Trophoblast cell (in vitro differentiated cells and primary cell): ENCODE measurements at regions not wholly inside any gene's neighbourhood (a gene's known extent, or its start where the extent isn't known, plus 50 kb on each side); places are given as distances from the start of the nearest gene placed in this dataset.

Experiments
- DNase-seq, 2 donors: peaks; one replicate each; pipeline ENCODE4 v3.0.0-alpha.2; 2016
- H2AFZ ChIP-seq: 2 replicates; pipeline ENCODE4 v1.6.1; 2013; ENCODE audit warnings: low read length, moderate library complexity, mild to moderate bottlenecking; ENCODE audit not compliant: insufficient read depth, poor library complexity
- H2AK5ac ChIP-seq: 2 replicates; pipeline ENCODE4 v1.6.1; 2013; ENCODE audit warnings: mild to moderate bottlenecking, low read length
- H2BK120ac ChIP-seq: 2 replicates; pipeline ENCODE4 v1.6.1; 2013; ENCODE audit warnings: low read length, mild to moderate bottlenecking, moderate library complexity; ENCODE audit not compliant: insufficient read depth, poor library complexity
- H2BK12ac ChIP-seq: 2 replicates; pipeline ENCODE4 v1.6.1; 2013; ENCODE audit warnings: mild to moderate bottlenecking, low read length, moderate library complexity
- H2BK5ac ChIP-seq: 2 replicates; pipeline ENCODE4 v1.6.1; 2013; ENCODE audit warnings: low read length, low read depth, moderate library complexity, mild to moderate bottlenecking; ENCODE audit not compliant: poor library complexity
- H3K14ac ChIP-seq: 2 replicates; pipeline ENCODE4 v1.6.1; 2013; ENCODE audit warnings: mild to moderate bottlenecking, low read length
- H3K18ac ChIP-seq: 2 replicates; pipeline ENCODE4 v1.6.1; 2013; ENCODE audit warnings: mild to moderate bottlenecking, low read length
- H3K23ac ChIP-seq: 2 replicates; pipeline ENCODE4 v1.6.1; 2013; ENCODE audit warnings: low read length
- H3K27ac ChIP-seq: 2 replicates; pipeline ENCODE4 v1.5.1; 2013; ENCODE audit warnings: low read depth, mild to moderate bottlenecking, inconsistent platforms, low read length, moderate library complexity
- H3K27me3 ChIP-seq: 2 replicates; pipeline ENCODE4 v1.6.1; 2013; ENCODE audit warnings: inconsistent platforms, mild to moderate bottlenecking, low read length, moderate library complexity; ENCODE audit not compliant: insufficient read depth
- H3K36me3 ChIP-seq, 2 experiments: 1 replicate in 1 of 2; 2 replicates in 1 of 2; pipeline ENCODE4 v1.6.1; 2013; ENCODE audit warnings: low read length in 2 of 2, mild to moderate bottlenecking in 2 of 2, moderate library complexity in 1 of 2; ENCODE audit not compliant: insufficient read depth in 2 of 2, control insufficient read depth in 1 of 2
- H3K4ac ChIP-seq: 2 replicates; pipeline ENCODE4 v1.6.1; 2013; ENCODE audit warnings: low read depth, mild to moderate bottlenecking, low read length, moderate library complexity
- H3K4me1 ChIP-seq, 2 experiments: 1 replicate in 1 of 2; 2 replicates in 1 of 2; pipeline ENCODE4 v1.6.1; 2013; ENCODE audit warnings: low read length in 2 of 2, mild to moderate bottlenecking in 2 of 2, moderate library complexity in 1 of 2; ENCODE audit not compliant: insufficient read depth in 2 of 2, control insufficient read depth in 1 of 2
- H3K4me2 ChIP-seq: 2 replicates; pipeline ENCODE4 v1.6.1; 2013; ENCODE audit warnings: inconsistent platforms, mild to moderate bottlenecking, low read length, moderate library complexity
- H3K4me3 ChIP-seq: 2 replicates; pipeline ENCODE4 v1.5.1; 2013; ENCODE audit warnings: mild to moderate bottlenecking, low read depth, low read length, inconsistent platforms
- H3K79me1 ChIP-seq: one replicate; pipeline ENCODE4 v1.6.1; 2013; ENCODE audit warnings: low read length
- H3K79me2 ChIP-seq: 2 replicates; pipeline ENCODE4 v1.6.1; 2013; ENCODE audit warnings: low read length, mild to moderate bottlenecking; ENCODE audit not compliant: control insufficient read depth, insufficient read depth, poor library complexity
- H3K9ac ChIP-seq: 2 replicates; pipeline ENCODE4 v1.6.1; 2013; ENCODE audit warnings: mild to moderate bottlenecking, low read length
- H3K9me3 ChIP-seq: 2 replicates; pipeline ENCODE4 v1.6.1; 2013; ENCODE audit warnings: low read depth, mild to moderate bottlenecking, control low read depth, inconsistent platforms, low read length; ENCODE audit not compliant: insufficient read depth
- H4K12ac ChIP-seq: 2 replicates; pipeline ENCODE4 v1.6.1; 2013; ENCODE audit warnings: low read depth, mild to moderate bottlenecking, low read length, moderate library complexity
- H4K8ac ChIP-seq: 2 replicates; pipeline ENCODE4 v1.6.1; 2013; ENCODE audit warnings: low read depth, mild to moderate bottlenecking, low read length, moderate library complexity
- H4K91ac ChIP-seq: one replicate; pipeline ENCODE4 v1.6.1; 2013; ENCODE audit warnings: low read depth, mild to moderate bottlenecking, low read length, moderate library complexity
- WGBS: extraction: QIAGEN DNeasy Blood & Tissue Kit; methylation state at CpG from one replicate; pipeline ENCODE4 v1.1.7; 2013; ENCODE audit warnings: missing lambda C conversion rate; ENCODE audit not compliant: insufficient read length, insufficient coverage; ENCODE audit errors: extremely low coverage; 5-methylcytosine and 5-hydroxymethylcytosine counted together

DNA sequence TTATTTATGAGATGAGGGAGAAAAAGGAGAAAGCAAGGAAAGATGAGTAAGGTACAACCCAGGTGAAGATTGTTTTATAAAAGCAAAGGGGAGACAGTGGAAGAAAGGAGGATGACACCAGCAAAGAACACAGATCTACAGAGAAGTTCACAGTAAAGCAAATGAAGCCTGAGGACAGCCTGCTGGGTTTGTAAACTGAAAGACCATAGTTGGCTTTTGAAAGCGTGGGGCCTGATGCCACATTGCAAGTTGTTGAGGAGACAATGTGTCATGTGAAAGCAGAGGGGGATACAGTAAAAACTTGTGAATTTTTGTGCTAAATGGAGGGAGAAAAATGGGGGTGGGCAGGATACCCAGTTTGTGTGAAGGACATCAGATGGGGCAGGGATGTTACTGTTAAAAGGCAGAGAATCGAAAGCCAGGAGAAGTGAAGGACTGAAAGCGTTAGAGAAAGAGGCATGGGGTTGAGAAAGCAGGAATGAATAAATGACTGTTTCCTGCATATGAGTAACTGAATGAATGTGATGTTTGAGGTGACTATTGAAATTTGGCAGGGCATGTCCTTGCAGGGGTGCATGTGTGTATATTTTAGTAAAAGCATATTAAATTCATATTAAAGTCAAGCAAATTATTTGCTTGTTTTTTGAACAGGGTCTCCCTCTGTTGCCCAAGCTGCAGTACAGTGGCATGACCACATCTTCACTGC, 69.6 kb downstream of the SPRY1 start:
- Histone ChIP-seq H4K91ac (no peak overlapping the region), H3K4me3 (no peak overlapping the region), H2AK5ac (no peak overlapping the region), H3K27ac (no peak overlapping the region), H3K23ac (no peak overlapping the region), H3K9ac (no peak overlapping the region), H3K27me3 (no peaks in the 10 kb centered on the region), H3K4me1 (peaks cover 0 to 2% of the 10 kb centered on the region in 2 experiments), H3K9me3 (no peaks in the 10 kb centered on the region), H3K18ac (no peak overlapping the region), H4K8ac (no peak overlapping the region), H3K14ac (no peak overlapping the region), H2BK5ac (no peak overlapping the region), H2AFZ (no peak overlapping the region), H2BK12ac (no peak overlapping the region), H3K79me1 (no peaks in the 10 kb centered on the region), H3K4me2 (no peak overlapping the region), H3K79me2 (no peaks in the 10 kb centered on the region), H3K4ac (no peak overlapping the region), H2BK120ac (no peak overlapping the region), H4K12ac (no peak overlapping the region), H3K36me3 (no peaks in the 10 kb centered on the region)
- no CpG with 5 or more reads among the region's 3 CpGs for WGBS
- no peak for DNase-seq

DNA sequence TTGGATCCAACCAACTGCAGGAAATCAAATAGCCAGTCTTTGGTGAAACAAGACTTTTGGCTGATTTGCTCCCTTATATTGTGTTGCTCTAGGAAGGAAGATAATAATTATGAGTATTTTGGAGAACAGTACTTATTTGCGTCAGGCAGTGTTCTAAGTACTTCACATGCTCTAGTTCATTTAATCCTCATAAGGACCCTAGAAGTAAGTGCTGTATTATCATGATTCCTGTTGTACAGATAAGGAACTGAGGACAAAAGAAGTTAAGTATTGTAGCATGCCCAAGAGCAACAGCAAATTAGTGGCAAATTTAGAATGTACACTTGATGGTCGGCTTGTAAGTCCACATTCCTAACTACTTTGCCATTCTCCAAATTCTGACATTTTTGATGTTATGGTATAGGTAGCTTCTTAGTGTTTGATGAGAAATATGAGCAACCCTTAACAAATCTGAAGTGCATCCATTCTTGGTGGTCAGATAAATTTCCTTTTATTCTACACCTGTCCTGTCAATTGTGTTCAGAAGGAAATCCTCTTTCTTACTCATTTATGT, 72.0 kb downstream of the SPRY1 start:
- Histone ChIP-seq H3K4me1 (peaks cover 0 to 2% of the 10 kb centered on the region in 2 experiments), H4K12ac (no peak overlapping the region), H3K27ac (no peak overlapping the region), H3K14ac (no peak overlapping the region), H4K91ac (no peak overlapping the region), H3K23ac (no peak overlapping the region), H2BK12ac (no peak overlapping the region), H2AFZ (no peak overlapping the region), H3K4me2 (no peak overlapping the region), H2AK5ac (no peak overlapping the region), H2BK120ac (no peak overlapping the region), H3K79me2 (no peaks in the 10 kb centered on the region), H3K9ac (no peak overlapping the region), H3K27me3 (no peaks in the 10 kb centered on the region), H3K4ac (no peak overlapping the region), H2BK5ac (no peak overlapping the region), H3K79me1 (no peaks in the 10 kb centered on the region), H4K8ac (no peak overlapping the region), H3K9me3 (no peaks in the 10 kb centered on the region), H3K36me3 (no peaks in the 10 kb centered on the region), H3K4me3 (no peak overlapping the region), H3K18ac (no peak overlapping the region)
- DNase-seq: peak in 1 of 2 donors; percentile 67
- no CpG with 5 or more reads among the region's 2 CpGs for WGBS

DNA sequence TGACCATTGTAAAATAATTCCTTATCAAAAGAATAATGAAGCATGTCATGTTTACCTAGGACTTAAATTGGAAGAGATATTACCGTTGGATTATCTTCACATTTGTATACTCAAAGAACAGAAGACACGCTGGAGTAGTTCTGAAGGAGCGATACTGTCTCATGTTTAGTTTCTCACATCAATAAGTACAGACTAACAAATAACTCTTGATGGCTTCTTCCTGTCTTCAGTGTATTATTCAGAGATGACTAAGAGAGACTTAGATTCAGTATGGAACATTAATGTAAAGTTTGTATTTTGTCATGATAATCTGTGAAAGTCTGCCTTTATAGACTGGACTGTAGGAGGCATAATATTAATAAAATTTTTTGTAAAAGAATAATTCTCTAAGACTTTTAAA, 72.7 kb downstream of the SPRY1 start:
- H3K4me3 ChIP-seq: no peak overlapping the region
- no peak overlapping the region for H2AK5ac ChIP-seq
- no peak overlapping the region for H4K8ac ChIP-seq
- H3K36me3 ChIP-seq: no peaks in the 10 kb centered on the region
- no peak overlapping the region for H4K12ac ChIP-seq
- WGBS: no CpG with 5 or more reads among the region's 3 CpGs
- H3K27me3 ChIP-seq: no peaks in the 10 kb centered on the region
- no peaks in the 10 kb centered on the region for H3K79me2 ChIP-seq
- no peak overlapping the region for H2BK5ac ChIP-seq
- H3K79me1 ChIP-seq: no peaks in the 10 kb centered on the region
- H3K23ac ChIP-seq: no peak overlapping the region
- H3K4ac ChIP-seq: no peak overlapping the region
- H2BK120ac ChIP-seq: no peak overlapping the region
- no peak overlapping the region for H4K91ac ChIP-seq
- DNase-seq: no peak
- H2AFZ ChIP-seq: no peak overlapping the region
- H3K9ac ChIP-seq: no peak overlapping the region
- H3K4me2 ChIP-seq: no peak overlapping the region
- no peak overlapping the region for H2BK12ac ChIP-seq
- no peak overlapping the region for H3K18ac ChIP-seq
- no peaks in the 10 kb centered on the region for H3K9me3 ChIP-seq
- H3K27ac ChIP-seq: no peak overlapping the region
- no peak overlapping the region for H3K14ac ChIP-seq
- peaks cover 0 to 2% of the 10 kb centered on the region in 2 experiments for H3K4me1 ChIP-seq

DNA sequence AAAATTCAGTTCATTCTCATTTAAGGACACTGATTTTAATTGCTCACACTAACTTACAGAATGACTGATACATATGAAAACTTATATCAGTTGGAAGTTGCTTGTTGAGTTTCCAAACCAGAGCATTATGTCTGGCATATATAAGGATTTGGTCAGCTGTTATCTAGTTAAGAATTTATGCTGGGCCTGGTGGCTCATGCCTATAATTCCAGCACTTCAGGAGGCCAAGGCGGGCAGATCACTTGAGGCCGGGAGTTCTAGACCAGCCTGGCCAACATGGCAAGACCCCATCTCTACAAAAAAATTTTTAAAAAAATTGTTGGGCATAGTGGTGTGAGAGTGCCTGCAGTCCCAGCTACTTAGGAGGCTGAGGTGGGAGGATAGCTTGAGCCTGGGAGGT, 73.1 kb downstream of the SPRY1 start:
- H3K9me3 ChIP-seq: no peaks in the 10 kb centered on the region
- no peak overlapping the region for H3K4me2 ChIP-seq
- no peak overlapping the region for H2BK12ac ChIP-seq
- H4K91ac ChIP-seq: no peak overlapping the region
- DNase-seq: peak in 1 of 2 donors; percentile 64
- no peaks in the 10 kb centered on the region for H3K79me1 ChIP-seq
- H2AFZ ChIP-seq: no peak overlapping the region
- H3K4me1 ChIP-seq: peaks cover 0 to 2% of the 10 kb centered on the region in 2 experiments
- no peak overlapping the region for H2BK120ac ChIP-seq
- H3K27me3 ChIP-seq: no peaks in the 10 kb centered on the region
- no peak overlapping the region for H4K8ac ChIP-seq
- no peak overlapping the region for H4K12ac ChIP-seq
- no peak overlapping the region for H3K4me3 ChIP-seq
- H3K18ac ChIP-seq: no peak overlapping the region
- no peak overlapping the region for H2BK5ac ChIP-seq
- no peak overlapping the region for H3K23ac ChIP-seq
- no peak overlapping the region for H3K9ac ChIP-seq
- WGBS: no CpG with 5 or more reads among the region's 2 CpGs
- H3K14ac ChIP-seq: no peak overlapping the region
- H3K27ac ChIP-seq: no peak overlapping the region
- no peak overlapping the region for H3K4ac ChIP-seq
- no peaks in the 10 kb centered on the region for H3K36me3 ChIP-seq
- H3K79me2 ChIP-seq: no peaks in the 10 kb centered on the region
- no peak overlapping the region for H2AK5ac ChIP-seq
